Gastroesophageal sphincter (tissue), 3 donors: ENCODE measurements at regions not wholly inside any gene's neighbourhood (a gene's known extent, or its start where the extent isn't known, plus 50 kb on each side); places are given as distances from the start of the nearest gene placed in this dataset.

ENCODE experiments used
- EP300 ChIP-seq: sonication (generic); formaldehyde crosslinking; IDR thresholded peaks from one replicate; pipeline ENCODE4 v1.6.1; 2017; ENCODE audit warnings: antibody characterized with exemption, mild to moderate bottlenecking
- POLR2A ChIP-seq, 2 donors: fragments of 450-650 bp; IDR thresholded peaks; one replicate each; pipeline ENCODE4 v1.6.1; 2017; ENCODE audit warnings: antibody characterized with exemption in 2 of 2, mild to moderate bottlenecking in 2 of 2, moderate library complexity in 1 of 2
- POLR2AphosphoS5 ChIP-seq: sonication (generic); formaldehyde crosslinking; IDR thresholded peaks from one replicate; pipeline ENCODE4 v1.6.1; 2017; ENCODE audit warnings: antibody characterized with exemption
- TF ChIP-seq, protein P1 (sequence below), 4 experiments: fragments of 200-600 bp in 2 of 4; fragments of 450-650 bp in 2 of 4; sonication (generic) in 1 of 4; IDR thresholded peaks; one replicate each; pipeline ENCODE4 v1.5.1; 2017 to 2019; ENCODE audit warnings: antibody characterized with exemption in 4 of 4, mild to moderate bottlenecking in 2 of 4, moderate library complexity in 2 of 4

- TF ChIP-seq POLR2A (IDR thresholded peaks at IDR 0.05) (no peak), POLR2AphosphoS5 (no peak), EP300 (no peak)
- TF ChIP-seq, protein P1, sequence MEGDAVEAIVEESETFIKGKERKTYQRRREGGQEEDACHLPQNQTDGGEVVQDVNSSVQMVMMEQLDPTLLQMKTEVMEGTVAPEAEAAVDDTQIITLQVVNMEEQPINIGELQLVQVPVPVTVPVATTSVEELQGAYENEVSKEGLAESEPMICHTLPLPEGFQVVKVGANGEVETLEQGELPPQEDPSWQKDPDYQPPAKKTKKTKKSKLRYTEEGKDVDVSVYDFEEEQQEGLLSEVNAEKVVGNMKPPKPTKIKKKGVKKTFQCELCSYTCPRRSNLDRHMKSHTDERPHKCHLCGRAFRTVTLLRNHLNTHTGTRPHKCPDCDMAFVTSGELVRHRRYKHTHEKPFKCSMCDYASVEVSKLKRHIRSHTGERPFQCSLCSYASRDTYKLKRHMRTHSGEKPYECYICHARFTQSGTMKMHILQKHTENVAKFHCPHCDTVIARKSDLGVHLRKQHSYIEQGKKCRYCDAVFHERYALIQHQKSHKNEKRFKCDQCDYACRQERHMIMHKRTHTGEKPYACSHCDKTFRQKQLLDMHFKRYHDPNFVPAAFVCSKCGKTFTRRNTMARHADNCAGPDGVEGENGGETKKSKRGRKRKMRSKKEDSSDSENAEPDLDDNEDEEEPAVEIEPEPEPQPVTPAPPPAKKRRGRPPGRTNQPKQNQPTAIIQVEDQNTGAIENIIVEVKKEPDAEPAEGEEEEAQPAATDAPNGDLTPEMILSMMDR (IDR thresholded peaks at IDR 0.05) = no peak
Observed at GRCh38 chr7:149615690-149616270, 118.2 kb upstream of the ZNF746 start.
